ENCODE measurements at regions not wholly inside any gene's neighbourhood (a gene's known extent, or its start where the extent isn't known, plus 50 kb on each side); places are given as distances from the start of the nearest gene placed in this dataset.
"Not testable (repeated sequence)": the region's sequence is repeated elsewhere in the genome, so short reads cannot be mapped to it uniquely, and the experiment has no call there.

GRCh38 chr1:98184856-98185255 lies 264.0 kb upstream of the DPYD start:
- DNase-seq = no peak

- DNase-seq = no peak
These were observed 260.4 kb upstream of the DPYD start for GRCh38 chr1:98181036-98181764.

GRCh38 chr1:98179151-98179773 lies 258.4 kb upstream of the DPYD start:
- DNase-seq = no peak

GRCh38 chr1:98177751-98178150 lies 256.9 kb upstream of the DPYD start:
- DNase-seq = no peak

GRCh38 chr1:98176936-98177335 lies 256.1 kb upstream of the DPYD start:
- DNase-seq = no peak

GRCh38 chr1:98176414-98176813 lies 255.6 kb upstream of the DPYD start:
- no peak for DNase-seq

GRCh38 chr1:98172578-98172977 lies 251.7 kb upstream of the DPYD start:
- DNase-seq = no peak

- DNase-seq = no peak
These were observed 251.2 kb upstream of the DPYD start for GRCh38 chr1:98172022-98172421.

- no peak for DNase-seq
These were observed 243.7 kb upstream of the DPYD start for GRCh38 chr1:98164509-98164908.

- no peak for DNase-seq
These were observed 236.9 kb upstream of the DPYD start for GRCh38 chr1:98157524-98158313.

- DNase-seq = no peak
These were observed 226.4 kb upstream of the DPYD start for GRCh38 chr1:98147280-98147679.

GRCh38 chr1:98145655-98146054 lies 224.8 kb upstream of the DPYD start:
- DNase-seq = no peak

GRCh38 chr1:98143403-98143802 lies 222.6 kb upstream of the DPYD start:
- DNase-seq = no peak

- no peak for DNase-seq
These were observed 212.3 kb upstream of the DPYD start for GRCh38 chr1:98133131-98133530.

- no peak for DNase-seq
These were observed 209.6 kb upstream of the DPYD start for GRCh38 chr1:98130408-98130807.

- no peak for DNase-seq
These were observed 208.7 kb upstream of the DPYD start for GRCh38 chr1:98129491-98129890.

- DNase-seq = no peak
These were observed 205.9 kb upstream of the DPYD start for GRCh38 chr1:98126740-98127139.

GRCh38 chr1:98121646-98122045 lies 200.8 kb upstream of the DPYD start:
- DNase-seq = no peak

GRCh38 chr1:98119796-98120195 lies 199.0 kb upstream of the DPYD start:
- no peak for DNase-seq

- DNase-seq = no peak
These were observed 193.0 kb upstream of the DPYD start for GRCh38 chr1:98113811-98114210.

- DNase-seq = no peak
These were observed 191.8 kb upstream of the DPYD start for GRCh38 chr1:98112626-98113025.

- DNase-seq = no peak
These were observed 189.8 kb upstream of the DPYD start for GRCh38 chr1:98110674-98111073.

- not testable (repeated sequence) for DNase-seq
These were observed 187.5 kb upstream of the DPYD start for GRCh38 chr1:98108378-98108777.

- DNase-seq = no peak
These were observed 186.4 kb upstream of the DPYD start for GRCh38 chr1:98107256-98107655.

All from hindlimb muscle (tissue), 1 donor.